GM06990 (cell line): ENCODE measurements at regions not wholly inside any gene's neighbourhood (a gene's known extent, or its start where the extent isn't known, plus 50 kb on each side); places are given as distances from the start of the nearest gene placed in this dataset.
"Not testable (repeated sequence)": the region's sequence is repeated elsewhere in the genome, so short reads cannot be mapped to it uniquely, and the experiment has no call there.

ENCODE experiments used
- DNase-seq: peaks from one replicate; pipeline ENCODE4 v3.0.0-alpha.2; 2011; ENCODE audit not compliant: insufficient read length; ENCODE audit errors: extremely low read depth
- H3K27me3 ChIP-seq: replicated peaks from 2 replicates; pipeline ENCODE4 v1.6.0; 2011; ENCODE audit warnings: low read length; ENCODE audit not compliant: control insufficient read depth, insufficient read depth
- H3K36me3 ChIP-seq: 2 replicates; pipeline ENCODE4 v1.5.1; 2011; ENCODE audit warnings: low read length; ENCODE audit not compliant: control insufficient read depth, insufficient read depth
- H3K4me3 ChIP-seq: replicated peaks from 2 replicates; pipeline ENCODE4 v1.5.1; 2011; ENCODE audit warnings: low read depth, mild to moderate bottlenecking, control low read depth, low read length
- CTCF ChIP-seq: IDR thresholded peaks from 2 replicates; pipeline ENCODE4 v1.5.1; 2011; ENCODE audit warnings: low read length, control low read depth, mild to moderate bottlenecking, inconsistent platforms; ENCODE audit not compliant: insufficient read depth, poor library complexity, severe bottlenecking

GRCh38 chr14:106291626-106292025 is 765.2 kb downstream of the TMEM121 start:
- H3K36me3 ChIP-seq, result no peaks in the 10 kb centered on the region
- DNase-seq, result no peak
- no peak for TF ChIP-seq CTCF
- H3K27me3 ChIP-seq, result no peaks in the 10 kb centered on the region
- H3K4me3 ChIP-seq, result no peak overlapping the region

DNA sequence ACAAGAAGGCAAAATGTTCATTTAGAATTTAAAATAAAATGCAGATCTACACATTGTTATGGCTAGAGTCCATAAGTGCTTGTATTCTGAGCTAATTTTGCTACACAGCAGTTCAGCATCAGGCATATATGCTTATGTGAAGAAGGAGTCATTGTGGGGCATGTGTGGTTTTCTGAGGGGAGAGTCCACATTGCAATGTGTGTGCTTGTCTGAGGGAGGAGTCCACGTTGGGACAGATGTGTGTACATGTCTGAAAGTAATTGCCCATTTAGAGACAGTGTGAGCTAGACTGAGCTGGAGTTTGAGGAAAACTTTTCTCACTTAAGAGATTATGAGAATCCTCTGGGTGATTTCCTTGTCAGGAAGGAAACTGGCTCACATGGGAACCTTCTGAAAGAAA is 767.9 kb downstream of the TMEM121 start:
- no peaks in the 10 kb centered on the region for H3K36me3 ChIP-seq
- no peak for DNase-seq
- TF ChIP-seq CTCF, result no peak
- H3K27me3 ChIP-seq, result no peaks in the 10 kb centered on the region
- no peak overlapping the region for H3K4me3 ChIP-seq

DNA sequence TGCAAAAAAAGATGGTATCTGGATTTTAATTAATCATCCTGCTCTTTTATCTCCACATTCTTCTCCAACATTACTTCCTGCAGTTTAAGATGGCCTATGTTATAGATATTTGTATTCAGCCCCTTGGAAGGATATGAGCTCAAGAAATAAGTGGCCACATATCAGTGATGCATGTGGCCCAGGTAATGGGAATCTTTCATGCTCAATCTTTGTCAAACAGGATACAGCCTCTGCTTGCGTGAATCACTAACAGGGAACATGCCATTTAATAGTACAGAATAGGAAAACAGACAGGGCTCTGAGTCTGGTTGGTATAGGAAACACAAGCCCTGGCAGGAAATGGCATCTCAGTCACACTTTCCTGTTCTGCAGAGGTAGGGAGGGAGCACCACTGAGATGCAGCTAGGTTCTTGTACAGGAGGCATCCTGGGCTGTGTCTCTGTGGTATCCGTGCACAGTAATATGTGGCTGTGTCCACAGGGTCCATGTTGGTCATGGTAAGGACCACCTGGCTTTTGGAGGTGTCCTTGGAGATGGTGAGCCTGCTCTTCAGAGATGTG is 774.6 kb downstream of the TMEM121 start:
- not testable (repeated sequence) for H3K4me3 ChIP-seq, H3K27me3 ChIP-seq, H3K36me3 ChIP-seq, DNase-seq

- H3K27me3 ChIP-seq, H3K36me3 ChIP-seq, H3K4me3 ChIP-seq, DNase-seq: not testable (repeated sequence)
Observed at GRCh38 chr14:106301609-106302008, 775.2 kb downstream of the TMEM121 start.

DNA sequence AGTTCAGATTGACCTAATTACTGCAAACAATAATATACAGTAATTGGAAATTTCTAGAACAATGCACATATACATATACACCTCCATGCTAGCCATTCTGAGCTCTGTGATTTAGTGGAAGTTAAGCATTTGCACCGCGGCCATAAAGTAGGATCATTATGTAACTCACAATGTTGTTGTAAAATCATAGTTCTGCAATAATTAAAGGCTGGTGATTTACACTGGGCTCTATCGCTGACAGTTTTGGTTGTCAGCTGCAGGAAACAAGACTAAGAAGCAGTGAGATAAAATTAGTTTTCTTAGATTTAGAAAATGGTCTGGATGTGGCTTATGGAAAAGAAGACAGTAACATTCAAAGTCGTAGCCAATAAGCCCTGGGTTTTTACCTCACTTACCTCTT is 776.3 kb downstream of the TMEM121 start:
- no peak for TF ChIP-seq CTCF
- no peaks in the 10 kb centered on the region for H3K36me3 ChIP-seq
- no peak overlapping the region for H3K4me3 ChIP-seq
- DNase-seq, result no peak
- no peaks in the 10 kb centered on the region for H3K27me3 ChIP-seq

DNA sequence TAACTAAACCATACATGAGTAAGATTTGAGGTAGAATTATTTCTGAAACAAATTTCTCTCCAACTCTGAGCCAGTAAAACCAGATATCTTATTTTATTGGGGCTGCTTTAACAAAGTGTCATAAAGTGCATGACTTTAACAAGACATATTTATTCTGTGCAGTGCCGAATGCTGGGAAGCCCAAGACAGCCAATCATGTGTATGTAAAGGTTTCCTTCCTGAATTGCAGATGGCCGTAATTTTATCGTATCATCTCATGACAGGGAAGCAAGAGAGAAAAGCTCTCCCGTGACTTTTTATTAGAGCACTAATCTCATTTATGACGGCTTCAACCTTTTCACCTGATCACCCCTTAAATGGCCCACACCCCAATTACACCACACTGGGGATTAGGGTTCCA is 777.9 kb downstream of the TMEM121 start:
- H3K27me3 ChIP-seq, result no peaks in the 10 kb centered on the region

More for the DNA sequence above, 777.9 kb downstream of the TMEM121 start:
- TF ChIP-seq CTCF, result no peak
- DNase-seq, result no peak
- H3K4me3 ChIP-seq, result no peak overlapping the region
- no peaks in the 10 kb centered on the region for H3K36me3 ChIP-seq
